K562 (cell line): ENCODE measurements at regions not wholly inside any gene's neighbourhood (a gene's known extent, or its start where the extent isn't known, plus 50 kb on each side); places are given as distances from the start of the nearest gene placed in this dataset.
"Not testable (repeated sequence)": the region's sequence is repeated elsewhere in the genome, so short reads cannot be mapped to it uniquely, and the experiment has no call there.

ENCODE experiments used
- ATAC-seq: fragments of 200-7000 bp; cut with Tn5 transposase; 3 replicates; pipeline ENCODE4 v1.9.1; 2020; ENCODE audit warnings: moderate library complexity
- BruUV-seq: library from RNA; stranded (reverse); fragments of 400-500 nt; replicated peaks from 2 replicates; lab custom pipeline; 2021; lab: Mats Ljungman, UMichigan
- CTCF ChIA-PET: fragments of 300-600 bp; formaldehyde crosslinking; extraction: SDS; loops from one replicate; lab custom pipeline; 2021; ENCODE audit warnings: low intra/inter-chr PET ratio; lab: Yijun Ruan, JAX
- POLR2A ChIA-PET: fragments of 300-600, 350-650 bp; sonication (Branson Sonifier 250); formaldehyde crosslinking; extraction: SDS; loops from one replicate; lab custom pipeline; 2021; ENCODE audit warnings: antibody characterized with exemption, inconsistent platforms; lab: Yijun Ruan, JAX
- DNase-seq, 4 experiments: peaks; one replicate each; pipeline versions ENCODE4 v3.0.0 to v3.0.0-alpha.2; 2011 to 2018; ENCODE audit warnings: low spot score in 3 of 4, mixed read lengths in 3 of 4; ENCODE audit errors: extremely low read depth in 1 of 4
- FAIRE-seq: peaks from 2 replicates; lab custom pipeline; 2011; peaks lifted over from hg19 to GRCh38; lab: Jason Lieb, UNC
- H2AFZ ChIP-seq: 2 replicates; pipeline ENCODE4 v1.6.0; 2011; ENCODE audit warnings: low read depth, low read length, control low read depth, inconsistent platforms
- H3K27ac ChIP-seq: fragments of 200-600 bp; 3 replicates; pipeline ENCODE4 v1.8.0; 2011; ENCODE audit warnings: low read depth, mild to moderate bottlenecking, control low read depth, inconsistent platforms, low read length, moderate library complexity, mixed read lengths; ENCODE audit errors: extremely low read depth
- H3K27me3 ChIP-seq, 2 experiments: fragments of 300-600 bp in 1 of 2; 2 replicates in 1 of 2; 3 replicates in 1 of 2; pipeline versions ENCODE4 v1.6.0 to v1.8.0; 2011; ENCODE audit warnings: inconsistent platforms in 2 of 2, low read length in 2 of 2, mild to moderate bottlenecking in 1 of 2, mixed read lengths in 1 of 2, moderate library complexity in 1 of 2; ENCODE audit not compliant: control insufficient read depth in 2 of 2, insufficient read depth in 2 of 2
- H3K36me3 ChIP-seq: fragments of 300-600 bp; 3 replicates; pipeline ENCODE4 v1.8.0; 2011; ENCODE audit warnings: mild to moderate bottlenecking, low read length, inconsistent platforms; ENCODE audit not compliant: control insufficient read depth, insufficient read depth
- H3K4me1 ChIP-seq, 2 experiments: fragments of 200-600 bp in 1 of 2; replicated peaks in 1 of 2; 2 replicates in 1 of 2; 3 replicates in 1 of 2; pipeline versions ENCODE4 v1.5.1 to v1.8.0; 2011; ENCODE audit warnings: inconsistent platforms in 2 of 2, low read length in 2 of 2, mild to moderate bottlenecking in 1 of 2, mixed read lengths in 1 of 2, moderate library complexity in 1 of 2; ENCODE audit not compliant: control insufficient read depth in 2 of 2, insufficient read depth in 2 of 2
- H3K4me2 ChIP-seq: 2 replicates; pipeline ENCODE4 v1.6.1; 2011; ENCODE audit warnings: low read length, control low read depth, inconsistent platforms, mixed read lengths; ENCODE audit not compliant: insufficient read depth
- H3K4me3 ChIP-seq: fragments of 200-600 bp; sonication (generic), shearing (Covaris generic); 2 replicates; pipeline ENCODE4 v1.5.1; 2016; ENCODE audit warnings: control low read depth, inconsistent platforms
- H3K79me2 ChIP-seq: fragments of 200-600 bp; 3 replicates; pipeline ENCODE4 v1.8.0; 2011; ENCODE audit warnings: low read length, inconsistent platforms; ENCODE audit not compliant: control insufficient read depth, insufficient read depth
- H3K9ac ChIP-seq, 2 experiments: 2 replicates each; pipeline versions ENCODE4 v1.6.0 to v1.6.1; 2011; ENCODE audit warnings: low read depth in 2 of 2, low read length in 2 of 2, control low read depth in 1 of 2, inconsistent platforms in 1 of 2, mild to moderate bottlenecking in 1 of 2, mixed read lengths in 1 of 2; ENCODE audit not compliant: insufficient read depth in 1 of 2
- H3K9me1 ChIP-seq: one replicate; pipeline ENCODE4 v1.6.0; 2011; ENCODE audit warnings: inconsistent platforms, mild to moderate bottlenecking, low read length, moderate library complexity; ENCODE audit not compliant: control insufficient read depth, insufficient read depth
- H3K9me3 ChIP-seq: replicated peaks from 2 replicates; pipeline ENCODE4 v1.5.1; 2011; ENCODE audit warnings: low read depth, low read length, inconsistent platforms; ENCODE audit not compliant: control insufficient read depth, insufficient read depth
- H4K20me1 ChIP-seq: replicated peaks from 2 replicates; pipeline ENCODE4 v1.6.1; 2011; ENCODE audit warnings: low read length, inconsistent platforms, mixed read lengths; ENCODE audit not compliant: control insufficient read depth, insufficient read depth
- BCOR ChIP-seq: fragments of 450-650 bp; IDR thresholded peaks from 2 replicates; pipeline ENCODE4 v1.6.1; 2016
- RBM25 ChIP-seq: fragments of 200-400 bp; formaldehyde crosslinking; IDR thresholded peaks from 2 replicates; pipeline ENCODE4 v1.6.1; 2018; ENCODE audit warnings: low read length, low read depth, moderate library complexity; ENCODE audit not compliant: severe bottlenecking
- ZFP36 ChIP-seq: fragments of 150-350 bp; IDR thresholded peaks from 2 replicates; pipeline ENCODE4 v1.6.1; 2018; ENCODE audit warnings: low read length, low read depth; ENCODE audit not compliant: partially characterized antibody
- WGBS: fragments of 100-300 bp; shearing (Covaris generic); methylation state at CpG from one replicate; pipeline ENCODE4 v1.1.6; 2016; ENCODE audit warnings: low coverage, mixed read lengths; ENCODE audit not compliant: insufficient coverage; ENCODE audit errors: missing lambda C conversion rate; 5-methylcytosine and 5-hydroxymethylcytosine counted together
- in situ Hi-C: fragments of 300-500 bp; cut with MboI; formaldehyde crosslinking; loops from 4 replicates; pipeline ENCODE4 v1.15.0; 2018; ENCODE audit warnings: inconsistent platforms, mixed read lengths
- intact Hi-C: fragments of 100-400 bp; cut with micrococcal nuclease; formaldehyde crosslinking; loops from 2 replicates; pipeline ENCODE4 v1.14.2; 2022

- H3K36me3 ChIP-seq, CTCF ChIA-PET, H3K9me1 ChIP-seq, H3K4me2 ChIP-seq, H3K27ac ChIP-seq, POLR2A ChIA-PET, H3K4me1 ChIP-seq, intact Hi-C loops, H2AFZ ChIP-seq, FAIRE-seq, BruUV-seq, H3K4me3 ChIP-seq, H3K9me3 ChIP-seq, ATAC-seq, H4K20me1 ChIP-seq, DNase-seq, H3K27me3 ChIP-seq, H3K9ac ChIP-seq: not testable (repeated sequence)
- in situ Hi-C loops, result loop anchor here (25.0 kb wide), 1 partner anchor 524 kb away; the partner anchor contains the start of gene RNU2-63P
- peak; percentile 56 for TF ChIP-seq ZFP36
- TF ChIP-seq RBM25, result peak; percentile 62
- TF ChIP-seq BCOR, result peak; percentile 54; the same call in 1 of the 2 replicates
- peaks cover 72% of the 10 kb centered on the region for H3K79me2 ChIP-seq
- 100% methylated on average over 1 of the region's 1 CpG for WGBS
These were observed 259.9 kb upstream of the PLGLB2 start for GRCh38 chr2:87488021-87488420.

GRCh38 chr2:87488991-87489390, 258.9 kb upstream of the PLGLB2 start:
- H3K4me3 ChIP-seq, H3K9ac ChIP-seq, H3K27ac ChIP-seq, H3K9me1 ChIP-seq, H3K27me3 ChIP-seq, H3K4me1 ChIP-seq, H2AFZ ChIP-seq, H3K9me3 ChIP-seq, DNase-seq, FAIRE-seq, intact Hi-C loops, POLR2A ChIA-PET, H4K20me1 ChIP-seq, CTCF ChIA-PET, ATAC-seq, H3K4me2 ChIP-seq, H3K36me3 ChIP-seq, BruUV-seq: not testable (repeated sequence)
- in situ Hi-C loops, result loop anchor here (25.0 kb wide), 1 partner anchor 523 kb away; the partner anchor contains the start of gene RNU2-63P
- peaks cover 70% of the 10 kb centered on the region for H3K79me2 ChIP-seq
- WGBS, result 45% methylated on average over 3 of the region's 3 CpGs
